ENCODE measurements at regions not wholly inside any gene's neighbourhood (a gene's known extent, or its start where the extent isn't known, plus 50 kb on each side); places are given as distances from the start of the nearest gene placed in this dataset.

GRCh38 chr1:29384496-29385015 lies 148.2 kb downstream of the PTPRU start:
- TF ChIP-seq MYC (IDR thresholded peaks at IDR 0.05; ENCODE audit: low read depth, low read length) (no peak), CTCF (IDR thresholded peaks at IDR 0.05; ENCODE audit: low read depth, low read length) (no peak)

GRCh38 chr1:29383746-29384371 lies 147.5 kb downstream of the PTPRU start:
- TF ChIP-seq CTCF (IDR thresholded peaks at IDR 0.05; ENCODE audit: low read depth, low read length) (no peak), MAX (IDR thresholded peaks at IDR 0.05; ENCODE audit: low read depth, low read length) (no peak)

More at GRCh38 chr1:29384496-29385015, 148.2 kb downstream of the PTPRU start:
- DNase-seq (ENCODE audit: low read depth) = no peak
- H3K4me3 ChIP-seq (ENCODE audit: low read depth, low read length) = no peak overlapping the region

GRCh38 chr1:29382851-29383745 lies 146.8 kb downstream of the PTPRU start:
- no peak for DNase-seq (ENCODE audit: low read depth)
- no peak overlapping the region for H3K4me3 ChIP-seq (ENCODE audit: low read depth, low read length)
- TF ChIP-seq CTCF (IDR thresholded peaks at IDR 0.05; ENCODE audit: low read depth, low read length) (no peak), MAX (IDR thresholded peaks at IDR 0.05; ENCODE audit: low read depth, low read length) (no peak)

More at GRCh38 chr1:29383746-29384371, 147.5 kb downstream of the PTPRU start:
- DNase-seq (ENCODE audit: low read depth) = no peak
- no peak overlapping the region for H3K4me3 ChIP-seq (ENCODE audit: low read depth, low read length)

- no peak for DNase-seq (ENCODE audit: low read depth)
- no peak overlapping the region for H3K4me3 ChIP-seq (ENCODE audit: low read depth, low read length)
- TF ChIP-seq CTCF (IDR thresholded peaks at IDR 0.05; ENCODE audit: low read depth, low read length) (no peak), POLR2A (IDR thresholded peaks at IDR 0.05; ENCODE audit: extremely low read depth, insufficient read length) (no peak), MYC (IDR thresholded peaks at IDR 0.05; ENCODE audit: low read depth, low read length) (no peak)
These were observed 145.1 kb downstream of the PTPRU start for GRCh38 chr1:29381426-29381825.

- no peak for TF ChIP-seq POLR2A (IDR thresholded peaks at IDR 0.05; ENCODE audit: extremely low read depth, insufficient read length)
- no peak for TF ChIP-seq MYC (IDR thresholded peaks at IDR 0.05; ENCODE audit: low read depth, low read length)
- H3K4me3 ChIP-seq (ENCODE audit: low read depth, low read length) = no peak overlapping the region
- no peak for DNase-seq (ENCODE audit: low read depth)
These were observed 144.2 kb downstream of the PTPRU start for GRCh38 chr1:29380532-29380931.

GRCh38 chr1:29379443-29380073 lies 143.2 kb downstream of the PTPRU start:
- H3K4me3 ChIP-seq (ENCODE audit: low read depth, low read length) = no peak overlapping the region
- TF ChIP-seq POLR2A (IDR thresholded peaks at IDR 0.05; ENCODE audit: extremely low read depth, insufficient read length) (no peak), MAX (IDR thresholded peaks at IDR 0.05; ENCODE audit: low read depth, low read length) (0 out of 2 replicates have a peak, but pooled peaks have one; percentile 26), MYC (IDR thresholded peaks at IDR 0.05; ENCODE audit: low read depth, low read length) (no peak), CTCF (IDR thresholded peaks at IDR 0.05; ENCODE audit: low read depth, low read length) (peak; percentile 78)
- peak; percentile 69 for DNase-seq (ENCODE audit: low read depth)

All from NB4 (cell line).